ENCODE measurements at regions not wholly inside any gene's neighbourhood (a gene's known extent, or its start where the extent isn't known, plus 50 kb on each side); places are given as distances from the start of the nearest gene placed in this dataset.

DNA sequence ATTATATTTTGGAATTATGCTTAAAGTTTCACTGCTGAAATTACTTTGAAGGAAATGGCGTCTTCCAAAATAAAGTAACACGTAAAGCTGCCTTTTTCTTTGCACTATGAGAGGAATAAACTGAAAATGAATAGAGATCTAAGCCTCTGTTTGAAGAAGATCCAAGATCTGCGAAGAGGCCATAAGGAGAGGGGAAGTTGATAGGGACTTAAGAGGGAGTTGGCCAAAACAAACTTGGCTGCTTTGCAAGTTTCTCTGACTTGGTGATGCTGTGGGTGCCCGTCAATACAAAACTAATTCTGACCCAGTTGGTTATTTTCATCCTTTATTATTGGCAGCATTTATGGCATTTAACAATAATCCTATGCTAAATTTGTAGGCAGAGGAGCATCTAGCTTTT, 190.2 kb upstream of the GBE1 start:
- Histone ChIP-seq H3K27me3 (ENCODE audit: insufficient read depth, poor library complexity, severe bottlenecking) (no peaks in the 10 kb centered on the region), H3K27ac (replicated peaks) (no peak overlapping the region), H3K4me3 (replicated peaks; ENCODE audit: insufficient read depth, low read length) (no peak overlapping the region)
- DNase-seq (ENCODE audit: low read depth in 1 of 2, low spot score in 1 of 2) = no peak
- TF ChIP-seq GABPA (IDR thresholded peaks at IDR 0.05; ENCODE audit: low read depth) (no peak), SPI1 (IDR thresholded peaks at IDR 0.05; ENCODE audit: borderline replicate concordance, low read depth) (no peak), POLR2AphosphoS5 (IDR thresholded peaks at IDR 0.05; ENCODE audit: low read depth) (no peak)
- TF ChIP-seq, protein P1, sequence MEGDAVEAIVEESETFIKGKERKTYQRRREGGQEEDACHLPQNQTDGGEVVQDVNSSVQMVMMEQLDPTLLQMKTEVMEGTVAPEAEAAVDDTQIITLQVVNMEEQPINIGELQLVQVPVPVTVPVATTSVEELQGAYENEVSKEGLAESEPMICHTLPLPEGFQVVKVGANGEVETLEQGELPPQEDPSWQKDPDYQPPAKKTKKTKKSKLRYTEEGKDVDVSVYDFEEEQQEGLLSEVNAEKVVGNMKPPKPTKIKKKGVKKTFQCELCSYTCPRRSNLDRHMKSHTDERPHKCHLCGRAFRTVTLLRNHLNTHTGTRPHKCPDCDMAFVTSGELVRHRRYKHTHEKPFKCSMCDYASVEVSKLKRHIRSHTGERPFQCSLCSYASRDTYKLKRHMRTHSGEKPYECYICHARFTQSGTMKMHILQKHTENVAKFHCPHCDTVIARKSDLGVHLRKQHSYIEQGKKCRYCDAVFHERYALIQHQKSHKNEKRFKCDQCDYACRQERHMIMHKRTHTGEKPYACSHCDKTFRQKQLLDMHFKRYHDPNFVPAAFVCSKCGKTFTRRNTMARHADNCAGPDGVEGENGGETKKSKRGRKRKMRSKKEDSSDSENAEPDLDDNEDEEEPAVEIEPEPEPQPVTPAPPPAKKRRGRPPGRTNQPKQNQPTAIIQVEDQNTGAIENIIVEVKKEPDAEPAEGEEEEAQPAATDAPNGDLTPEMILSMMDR (IDR thresholded peaks at IDR 0.05; ENCODE audit: insufficient read depth, low read length) = no peak
- TF ChIP-seq, protein P2, sequence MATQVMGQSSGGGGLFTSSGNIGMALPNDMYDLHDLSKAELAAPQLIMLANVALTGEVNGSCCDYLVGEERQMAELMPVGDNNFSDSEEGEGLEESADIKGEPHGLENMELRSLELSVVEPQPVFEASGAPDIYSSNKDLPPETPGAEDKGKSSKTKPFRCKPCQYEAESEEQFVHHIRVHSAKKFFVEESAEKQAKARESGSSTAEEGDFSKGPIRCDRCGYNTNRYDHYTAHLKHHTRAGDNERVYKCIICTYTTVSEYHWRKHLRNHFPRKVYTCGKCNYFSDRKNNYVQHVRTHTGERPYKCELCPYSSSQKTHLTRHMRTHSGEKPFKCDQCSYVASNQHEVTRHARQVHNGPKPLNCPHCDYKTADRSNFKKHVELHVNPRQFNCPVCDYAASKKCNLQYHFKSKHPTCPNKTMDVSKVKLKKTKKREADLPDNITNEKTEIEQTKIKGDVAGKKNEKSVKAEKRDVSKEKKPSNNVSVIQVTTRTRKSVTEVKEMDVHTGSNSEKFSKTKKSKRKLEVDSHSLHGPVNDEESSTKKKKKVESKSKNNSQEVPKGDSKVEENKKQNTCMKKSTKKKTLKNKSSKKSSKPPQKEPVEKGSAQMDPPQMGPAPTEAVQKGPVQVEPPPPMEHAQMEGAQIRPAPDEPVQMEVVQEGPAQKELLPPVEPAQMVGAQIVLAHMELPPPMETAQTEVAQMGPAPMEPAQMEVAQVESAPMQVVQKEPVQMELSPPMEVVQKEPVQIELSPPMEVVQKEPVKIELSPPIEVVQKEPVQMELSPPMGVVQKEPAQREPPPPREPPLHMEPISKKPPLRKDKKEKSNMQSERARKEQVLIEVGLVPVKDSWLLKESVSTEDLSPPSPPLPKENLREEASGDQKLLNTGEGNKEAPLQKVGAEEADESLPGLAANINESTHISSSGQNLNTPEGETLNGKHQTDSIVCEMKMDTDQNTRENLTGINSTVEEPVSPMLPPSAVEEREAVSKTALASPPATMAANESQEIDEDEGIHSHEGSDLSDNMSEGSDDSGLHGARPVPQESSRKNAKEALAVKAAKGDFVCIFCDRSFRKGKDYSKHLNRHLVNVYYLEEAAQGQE (IDR thresholded peaks at IDR 0.05; ENCODE audit: insufficient replicate concordance, low read depth) = no peak

DNA sequence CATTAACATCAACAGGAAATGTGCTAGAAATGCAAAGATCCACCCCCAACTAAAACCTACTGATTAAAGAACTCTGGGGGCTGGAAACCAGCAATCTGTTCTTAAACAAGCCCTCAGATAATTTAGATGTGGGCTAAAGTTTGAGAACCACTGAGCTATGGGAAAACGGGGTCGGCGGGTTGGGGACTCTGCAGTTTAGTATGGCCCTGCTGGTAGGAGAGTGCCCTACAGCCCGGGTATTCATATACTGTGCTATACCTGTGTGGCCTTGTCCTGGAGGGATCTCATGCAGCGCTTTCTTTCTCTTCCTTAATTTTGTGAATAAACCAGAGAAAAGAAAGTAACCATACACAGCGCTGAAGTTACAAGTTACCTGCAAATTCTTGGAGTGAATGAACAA, 189.7 kb upstream of the GBE1 start:
- Histone ChIP-seq H3K4me3 (replicated peaks; ENCODE audit: insufficient read depth, low read length) (no peak overlapping the region), H3K27ac (replicated peaks) (no peak overlapping the region), H3K27me3 (ENCODE audit: insufficient read depth, poor library complexity, severe bottlenecking) (no peaks in the 10 kb centered on the region)
- DNase-seq (ENCODE audit: low read depth in 1 of 2, low spot score in 1 of 2) = no peak
- no peak for TF ChIP-seq GABPA (IDR thresholded peaks at IDR 0.05; ENCODE audit: low read depth)

DNA sequence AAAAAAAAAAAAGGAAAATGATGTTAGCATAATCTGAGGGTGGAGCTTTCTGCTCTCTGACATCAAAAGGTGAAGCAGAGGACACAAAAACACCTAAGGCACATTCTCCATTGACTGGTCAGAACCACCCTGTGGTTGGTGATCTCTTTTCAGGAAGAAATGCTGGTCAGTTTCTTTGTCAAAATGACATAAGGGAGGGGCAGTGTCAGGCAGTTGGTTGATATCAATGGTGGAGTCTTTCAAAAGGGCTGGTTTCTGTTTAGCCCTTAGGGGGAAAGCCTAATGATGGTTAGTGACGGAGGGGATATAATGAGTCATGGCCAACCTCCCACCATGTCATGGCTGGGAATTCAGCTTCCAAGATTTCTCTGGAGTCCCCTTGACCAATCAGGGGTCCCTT, 185.9 kb upstream of the GBE1 start:
- Histone ChIP-seq H3K27me3 (ENCODE audit: insufficient read depth, poor library complexity, severe bottlenecking) (no peaks in the 10 kb centered on the region), H3K27ac (replicated peaks) (no peak overlapping the region), H3K4me3 (replicated peaks; ENCODE audit: insufficient read depth, low read length) (no peak overlapping the region)
- DNase-seq (ENCODE audit: low read depth in 1 of 2, low spot score in 1 of 2) = no peak
- TF ChIP-seq SPI1 (IDR thresholded peaks at IDR 0.05; ENCODE audit: borderline replicate concordance, low read depth) = no peak
- TF ChIP-seq, protein P2 (IDR thresholded peaks at IDR 0.05; ENCODE audit: insufficient replicate concordance, low read depth) = no peak
- TF ChIP-seq, protein P1 (IDR thresholded peaks at IDR 0.05; ENCODE audit: insufficient read depth, low read length) = no peak
- no peak for TF ChIP-seq GABPA (IDR thresholded peaks at IDR 0.05; ENCODE audit: low read depth)
- no peak for TF ChIP-seq POLR2AphosphoS5 (IDR thresholded peaks at IDR 0.05; ENCODE audit: low read depth)

DNA sequence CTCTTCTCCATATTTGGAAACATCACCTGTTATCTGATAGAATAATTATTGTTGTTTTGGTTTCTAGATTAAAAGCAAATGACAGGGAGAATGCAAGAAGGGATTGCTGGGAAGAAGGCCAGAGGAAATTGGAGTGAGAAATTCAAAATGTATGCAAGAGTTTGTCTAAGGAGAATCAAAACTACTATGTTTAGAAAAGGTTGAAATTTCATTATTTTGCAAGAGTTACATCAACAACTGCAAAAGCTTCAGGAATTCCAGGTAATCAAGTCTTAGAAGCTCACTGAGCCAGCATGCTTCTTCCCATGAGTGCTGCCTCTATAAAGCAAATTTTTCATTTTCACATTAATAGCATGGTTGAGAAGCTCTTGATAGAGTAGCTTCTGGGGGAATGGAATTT, 177.2 kb upstream of the GBE1 start:
- no peak for DNase-seq (ENCODE audit: low read depth in 1 of 2, low spot score in 1 of 2)
- Histone ChIP-seq H3K27ac (replicated peaks) (no peak overlapping the region), H3K4me3 (replicated peaks; ENCODE audit: insufficient read depth, low read length) (no peak overlapping the region), H3K27me3 (ENCODE audit: insufficient read depth, poor library complexity, severe bottlenecking) (no peaks in the 10 kb centered on the region)
- no peak for TF ChIP-seq GABPA (IDR thresholded peaks at IDR 0.05; ENCODE audit: low read depth)
- TF ChIP-seq, protein P2 (IDR thresholded peaks at IDR 0.05; ENCODE audit: insufficient replicate concordance, low read depth) = no peak

Data from HL-60 (cell line).